Peyer's patch (tissue), 4 donors: ENCODE measurements at regions not wholly inside any gene's neighbourhood (a gene's known extent, or its start where the extent isn't known, plus 50 kb on each side); places are given as distances from the start of the nearest gene placed in this dataset.

Source experiments
- POLR2A ChIP-seq, 2 donors: fragments of 450-650 bp; IDR thresholded peaks; one replicate each; pipeline ENCODE4 v1.5.1; 2017; ENCODE audit warnings: antibody characterized with exemption in 2 of 2, mild to moderate bottlenecking in 2 of 2, moderate library complexity in 2 of 2
- TF ChIP-seq, protein P1 (sequence below), 6 experiments: fragments of 450-650 bp in 4 of 6; fragments of 200-600 bp in 2 of 6; sonication (generic) in 1 of 6; IDR thresholded peaks; one replicate each; pipeline ENCODE4 v1.5.1; 2017 to 2019; ENCODE audit warnings: antibody characterized with exemption in 6 of 6, mild to moderate bottlenecking in 3 of 6, moderate library complexity in 1 of 6

DNA sequence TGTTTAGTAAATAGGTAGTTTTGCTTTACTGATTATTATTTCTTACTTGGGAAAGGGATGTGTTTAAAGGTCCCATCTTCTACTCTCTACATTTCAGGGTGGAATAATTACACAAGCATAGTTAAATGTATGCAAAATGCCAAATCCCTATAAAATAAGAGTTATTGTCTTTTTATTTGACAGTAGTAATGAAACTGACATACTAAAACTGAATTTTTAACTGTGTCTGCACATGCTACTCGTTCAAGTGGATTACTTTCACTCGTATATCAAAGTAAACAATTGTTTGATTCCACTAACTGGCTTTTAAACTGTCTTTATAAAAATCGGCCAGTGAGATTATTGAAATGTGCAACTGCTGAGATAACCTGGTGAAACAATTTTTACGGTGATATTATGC is 602.9 kb upstream of the ADGRB3 start:
- TF ChIP-seq POLR2A (IDR thresholded peaks at IDR 0.05), result no peak
- TF ChIP-seq, protein P1, sequence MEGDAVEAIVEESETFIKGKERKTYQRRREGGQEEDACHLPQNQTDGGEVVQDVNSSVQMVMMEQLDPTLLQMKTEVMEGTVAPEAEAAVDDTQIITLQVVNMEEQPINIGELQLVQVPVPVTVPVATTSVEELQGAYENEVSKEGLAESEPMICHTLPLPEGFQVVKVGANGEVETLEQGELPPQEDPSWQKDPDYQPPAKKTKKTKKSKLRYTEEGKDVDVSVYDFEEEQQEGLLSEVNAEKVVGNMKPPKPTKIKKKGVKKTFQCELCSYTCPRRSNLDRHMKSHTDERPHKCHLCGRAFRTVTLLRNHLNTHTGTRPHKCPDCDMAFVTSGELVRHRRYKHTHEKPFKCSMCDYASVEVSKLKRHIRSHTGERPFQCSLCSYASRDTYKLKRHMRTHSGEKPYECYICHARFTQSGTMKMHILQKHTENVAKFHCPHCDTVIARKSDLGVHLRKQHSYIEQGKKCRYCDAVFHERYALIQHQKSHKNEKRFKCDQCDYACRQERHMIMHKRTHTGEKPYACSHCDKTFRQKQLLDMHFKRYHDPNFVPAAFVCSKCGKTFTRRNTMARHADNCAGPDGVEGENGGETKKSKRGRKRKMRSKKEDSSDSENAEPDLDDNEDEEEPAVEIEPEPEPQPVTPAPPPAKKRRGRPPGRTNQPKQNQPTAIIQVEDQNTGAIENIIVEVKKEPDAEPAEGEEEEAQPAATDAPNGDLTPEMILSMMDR (IDR thresholded peaks at IDR 0.05), result no peak
